ENCODE measurements at regions not wholly inside any gene's neighbourhood (a gene's known extent, or its start where the extent isn't known, plus 50 kb on each side); places are given as distances from the start of the nearest gene placed in this dataset.

DNA sequence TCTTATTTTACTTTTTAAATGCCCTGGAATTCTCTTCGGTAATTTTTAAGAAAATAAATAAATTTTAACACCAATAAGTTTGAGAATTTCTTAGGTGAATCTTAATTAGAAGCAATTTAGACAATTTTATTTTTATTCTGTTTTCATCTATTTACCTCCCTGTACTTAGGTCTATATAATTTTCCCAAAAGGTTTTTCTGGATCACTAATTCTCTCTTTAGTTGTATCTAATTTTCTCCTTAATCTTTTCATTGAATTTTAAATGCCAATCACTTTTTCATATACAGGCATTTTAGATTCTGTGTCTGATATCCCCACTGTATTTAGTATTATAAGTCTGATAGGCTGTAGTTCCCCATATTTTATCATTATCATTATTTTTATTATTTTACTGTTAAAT is 845.3 kb downstream of the TRIML1 start:
- in situ Hi-C loops (cut with MboI; ENCODE audit: low pct_unique_long_range_greater_than_20kb, low sequenced_read_pairs, unreplicated experiment): no loop called here
- DNase-seq (ENCODE audit: low spot score): no peak
- TF ChIP-seq, protein P1, sequence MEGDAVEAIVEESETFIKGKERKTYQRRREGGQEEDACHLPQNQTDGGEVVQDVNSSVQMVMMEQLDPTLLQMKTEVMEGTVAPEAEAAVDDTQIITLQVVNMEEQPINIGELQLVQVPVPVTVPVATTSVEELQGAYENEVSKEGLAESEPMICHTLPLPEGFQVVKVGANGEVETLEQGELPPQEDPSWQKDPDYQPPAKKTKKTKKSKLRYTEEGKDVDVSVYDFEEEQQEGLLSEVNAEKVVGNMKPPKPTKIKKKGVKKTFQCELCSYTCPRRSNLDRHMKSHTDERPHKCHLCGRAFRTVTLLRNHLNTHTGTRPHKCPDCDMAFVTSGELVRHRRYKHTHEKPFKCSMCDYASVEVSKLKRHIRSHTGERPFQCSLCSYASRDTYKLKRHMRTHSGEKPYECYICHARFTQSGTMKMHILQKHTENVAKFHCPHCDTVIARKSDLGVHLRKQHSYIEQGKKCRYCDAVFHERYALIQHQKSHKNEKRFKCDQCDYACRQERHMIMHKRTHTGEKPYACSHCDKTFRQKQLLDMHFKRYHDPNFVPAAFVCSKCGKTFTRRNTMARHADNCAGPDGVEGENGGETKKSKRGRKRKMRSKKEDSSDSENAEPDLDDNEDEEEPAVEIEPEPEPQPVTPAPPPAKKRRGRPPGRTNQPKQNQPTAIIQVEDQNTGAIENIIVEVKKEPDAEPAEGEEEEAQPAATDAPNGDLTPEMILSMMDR (IDR thresholded peaks at IDR 0.05; ENCODE audit: extremely low read depth, insufficient read depth, missing control alignments): no peak

DNA sequence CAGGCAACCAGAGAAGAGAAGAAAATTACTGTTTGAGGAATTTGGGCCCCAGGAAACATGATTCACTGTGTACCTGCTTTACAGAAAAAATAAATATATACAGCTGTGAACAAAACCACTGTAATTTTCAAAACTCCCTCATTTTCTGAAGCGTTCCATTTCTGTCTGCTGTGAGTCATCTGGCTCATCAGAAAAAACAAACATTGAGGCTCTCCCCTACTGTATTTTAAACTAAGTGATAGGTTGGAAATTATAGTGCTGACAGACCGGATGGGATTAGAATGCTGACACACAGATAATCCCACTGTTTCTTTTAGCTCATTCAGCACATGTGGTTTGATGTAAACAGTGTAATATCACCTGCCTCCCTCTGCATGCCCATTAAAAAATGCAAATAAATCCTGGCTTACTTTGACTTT is 847.0 kb downstream of the TRIML1 start:
- TF ChIP-seq, protein P1 (IDR thresholded peaks at IDR 0.05; ENCODE audit: extremely low read depth, insufficient read depth, missing control alignments): no peak
- no peak for DNase-seq (ENCODE audit: low spot score)
- in situ Hi-C loops (cut with MboI; ENCODE audit: low pct_unique_long_range_greater_than_20kb, low sequenced_read_pairs, unreplicated experiment): no loop called here

DNA sequence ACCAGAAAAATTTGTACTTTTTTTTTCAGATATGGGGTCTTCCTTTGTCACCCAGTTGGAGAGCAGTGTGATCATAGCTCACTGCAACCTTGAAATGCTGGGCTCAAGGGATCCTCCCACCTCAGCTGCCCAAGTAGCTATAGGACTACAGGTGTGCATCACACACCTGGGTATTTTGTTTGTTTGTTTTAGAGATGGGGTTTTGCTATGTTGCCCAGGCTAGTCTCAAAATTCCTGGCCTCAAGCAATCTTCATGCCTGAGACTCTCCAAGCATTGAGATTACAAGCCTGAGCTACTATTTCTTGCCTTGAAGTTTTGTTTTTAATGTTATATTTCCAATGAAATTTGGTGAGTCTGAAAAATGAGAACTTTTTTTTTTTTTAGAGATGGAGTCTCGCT is 847.8 kb downstream of the TRIML1 start:
- in situ Hi-C loops (cut with MboI; ENCODE audit: low pct_unique_long_range_greater_than_20kb, low sequenced_read_pairs, unreplicated experiment): no loop called here
- TF ChIP-seq, protein P1 (IDR thresholded peaks at IDR 0.05; ENCODE audit: extremely low read depth, insufficient read depth, missing control alignments): no peak
- DNase-seq (ENCODE audit: low spot score): no peak

DNA sequence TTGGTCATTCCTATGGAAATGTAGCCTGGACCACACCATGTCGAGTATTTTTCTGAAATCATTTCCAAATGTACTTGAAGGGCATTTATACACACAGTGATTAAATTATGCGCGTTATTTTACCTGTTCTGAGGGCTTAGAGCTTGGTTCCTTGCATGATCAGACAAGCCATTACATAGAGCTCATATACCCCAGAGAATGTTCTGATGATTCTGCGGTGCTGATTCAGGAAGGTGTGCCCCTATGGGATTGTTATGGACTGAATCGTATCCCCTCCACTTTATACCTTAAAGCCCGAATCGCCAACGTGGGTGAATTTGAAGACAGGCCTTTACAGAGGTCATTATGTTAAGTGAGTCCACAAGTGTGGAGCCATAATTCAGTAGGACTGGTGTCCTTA is 848.9 kb downstream of the TRIML1 start:
- in situ Hi-C loops (cut with MboI; ENCODE audit: low pct_unique_long_range_greater_than_20kb, low sequenced_read_pairs, unreplicated experiment): no loop called here
- TF ChIP-seq, protein P1 (IDR thresholded peaks at IDR 0.05; ENCODE audit: extremely low read depth, insufficient read depth, missing control alignments): no peak
- no peak for DNase-seq (ENCODE audit: low spot score)

- in situ Hi-C loops (cut with MboI; ENCODE audit: low pct_unique_long_range_greater_than_20kb, low sequenced_read_pairs, unreplicated experiment): no loop called here
- TF ChIP-seq, protein P1 (IDR thresholded peaks at IDR 0.05; ENCODE audit: extremely low read depth, insufficient read depth, missing control alignments): no peak
- no peak for DNase-seq (ENCODE audit: low spot score)
Observed at GRCh38 chr4:188989371-188989770, 850.1 kb downstream of the TRIML1 start.

DNA sequence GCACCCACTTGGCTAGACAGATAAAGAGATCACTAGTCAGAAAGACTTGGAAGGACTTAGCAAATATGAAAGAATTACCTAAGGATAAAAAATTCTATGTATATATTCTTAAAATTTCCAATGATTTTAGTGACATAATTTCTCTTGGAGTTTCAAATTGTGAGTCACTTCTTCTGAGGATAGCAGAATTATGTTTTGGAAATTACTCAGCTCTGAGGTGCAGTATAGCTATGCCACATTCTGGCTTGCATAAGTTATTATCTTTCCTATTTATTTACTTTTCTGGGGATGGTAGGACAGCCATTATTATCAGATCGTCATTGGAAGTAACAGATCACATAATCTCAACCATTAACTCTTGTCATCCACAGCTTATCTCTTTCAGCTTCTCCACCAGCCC is 853.5 kb downstream of the TRIML1 start:
- DNase-seq (ENCODE audit: low spot score): no peak
- TF ChIP-seq, protein P1 (IDR thresholded peaks at IDR 0.05; ENCODE audit: extremely low read depth, insufficient read depth, missing control alignments): no peak
- in situ Hi-C loops (cut with MboI; ENCODE audit: low pct_unique_long_range_greater_than_20kb, low sequenced_read_pairs, unreplicated experiment): no loop called here

DNA sequence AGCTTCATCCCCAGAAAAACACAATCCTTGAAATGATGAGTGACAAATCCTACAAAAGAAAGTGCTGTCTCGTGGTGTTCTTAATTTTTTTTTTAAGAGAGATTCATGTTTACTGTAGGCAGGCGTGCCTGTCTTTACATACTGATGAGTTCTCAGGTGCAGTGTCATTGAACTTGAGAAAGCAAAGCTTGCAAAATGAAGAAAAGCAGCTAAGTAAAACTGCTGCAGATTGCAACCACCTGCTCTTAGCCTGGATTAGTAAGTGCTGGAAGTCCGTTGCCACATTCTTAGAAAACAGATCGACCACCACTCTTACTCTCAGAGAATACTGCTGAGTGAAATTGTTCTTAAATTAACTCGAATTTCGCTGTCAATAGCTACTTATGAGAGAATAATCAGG is 854.6 kb downstream of the TRIML1 start:
- in situ Hi-C loops (cut with MboI; ENCODE audit: low pct_unique_long_range_greater_than_20kb, low sequenced_read_pairs, unreplicated experiment): no loop called here
- DNase-seq (ENCODE audit: low spot score): no peak

More for the DNA sequence above, 854.6 kb downstream of the TRIML1 start:
- TF ChIP-seq, protein P1 (IDR thresholded peaks at IDR 0.05; ENCODE audit: extremely low read depth, insufficient read depth, missing control alignments): no peak
